Body of pancreas (tissue), 4 donors: ENCODE measurements at regions not wholly inside any gene's neighbourhood (a gene's known extent, or its start where the extent isn't known, plus 50 kb on each side); places are given as distances from the start of the nearest gene placed in this dataset.

ENCODE experiments used
- ATAC-seq: fragments of 150-250 bp; one replicate; pipeline ENCODE4 v1.9.1; 2016
- DNase-seq, 4 donors: peaks; one replicate each; pipeline ENCODE4 v3.0.0-alpha.2; 2019
- H3K27ac ChIP-seq, 4 donors: fragments of 200-600 bp; sonication (generic); 1 replicate in 3 of 4; 2 replicates in 1 of 4; pipeline versions ENCODE4 v1.5.1 to v1.6.1; 2016 to 2019; ENCODE audit warnings: mild to moderate bottlenecking in 1 of 4, mixed read lengths in 1 of 4, moderate library complexity in 1 of 4
- H3K27me3 ChIP-seq, 2 donors: fragments of 200-600 bp; sonication (generic); one replicate each; pipeline ENCODE4 v1.6.0; 2016; ENCODE audit warnings: mild to moderate bottlenecking in 1 of 2
- H3K36me3 ChIP-seq, 2 donors: fragments of 200-600 bp; sonication (generic); replicated peaks in 1 of 2; 2 replicates each; pipeline ENCODE4 v1.5.1; 2016; ENCODE audit warnings: low read depth in 2 of 2; ENCODE audit not compliant: insufficient read depth in 1 of 2
- H3K4me1 ChIP-seq: fragments of 200-600 bp; sonication (generic); one replicate; pipeline ENCODE4 v1.6.0; 2016
- H3K4me3 ChIP-seq, 2 donors: fragments of 200-600 bp; sonication (generic); 1 replicate in 1 of 2; 2 replicates in 1 of 2; pipeline ENCODE4 v1.5.1; 2016 to 2019
- H3K9me3 ChIP-seq, 3 donors: fragments of 200-600 bp; sonication (generic); 1 replicate in 2 of 3; 2 replicates in 1 of 3; pipeline ENCODE4 v1.5.1; 2016
- POLR2A ChIP-seq, 3 donors: fragments of 450-650 bp; IDR thresholded peaks; one replicate each; pipeline ENCODE4 v1.6.1; 2016; ENCODE audit warnings: antibody characterized with exemption in 3 of 3, mild to moderate bottlenecking in 2 of 3
- WGBS, 2 donors: methylation state at CpG; one replicate each; pipeline ENCODE4 v1.1.5; 2017; 5-methylcytosine and 5-hydroxymethylcytosine counted together
- intact Hi-C: fragments of 100-400 bp; cut with DNase I; formaldehyde crosslinking; loops from one replicate; pipeline ENCODE4 v1.15.1; 2023
- TF ChIP-seq, protein P1 (sequence below), 7 experiments: fragments of 450-650 bp in 4 of 7; fragments of 200-600 bp in 3 of 7; sonication (generic) in 3 of 7; IDR thresholded peaks; one replicate each; pipeline ENCODE4 v1.5.1; 2016 to 2019; ENCODE audit warnings: antibody characterized with exemption in 7 of 7

DNA sequence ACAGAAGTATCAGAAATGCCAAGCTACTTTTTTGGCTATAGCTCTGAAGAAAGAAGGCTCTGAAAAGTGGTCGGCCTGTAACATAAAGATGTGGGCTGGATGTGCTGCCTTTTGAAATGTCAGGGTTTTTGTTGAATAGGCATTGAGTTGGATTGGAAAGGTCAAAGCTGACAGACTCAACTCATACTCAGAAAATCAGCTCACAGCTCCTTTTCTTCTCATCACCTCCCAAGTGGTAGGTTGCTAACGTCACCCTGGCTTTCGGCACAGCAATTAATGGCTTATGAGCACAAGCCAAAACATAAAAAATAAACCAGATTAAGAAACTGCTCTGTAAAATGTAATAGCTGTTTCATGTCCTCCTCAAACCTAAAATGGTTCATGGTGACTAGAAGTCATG, 68.3 kb downstream of the KCNF1 start:
- TF ChIP-seq, protein P1, sequence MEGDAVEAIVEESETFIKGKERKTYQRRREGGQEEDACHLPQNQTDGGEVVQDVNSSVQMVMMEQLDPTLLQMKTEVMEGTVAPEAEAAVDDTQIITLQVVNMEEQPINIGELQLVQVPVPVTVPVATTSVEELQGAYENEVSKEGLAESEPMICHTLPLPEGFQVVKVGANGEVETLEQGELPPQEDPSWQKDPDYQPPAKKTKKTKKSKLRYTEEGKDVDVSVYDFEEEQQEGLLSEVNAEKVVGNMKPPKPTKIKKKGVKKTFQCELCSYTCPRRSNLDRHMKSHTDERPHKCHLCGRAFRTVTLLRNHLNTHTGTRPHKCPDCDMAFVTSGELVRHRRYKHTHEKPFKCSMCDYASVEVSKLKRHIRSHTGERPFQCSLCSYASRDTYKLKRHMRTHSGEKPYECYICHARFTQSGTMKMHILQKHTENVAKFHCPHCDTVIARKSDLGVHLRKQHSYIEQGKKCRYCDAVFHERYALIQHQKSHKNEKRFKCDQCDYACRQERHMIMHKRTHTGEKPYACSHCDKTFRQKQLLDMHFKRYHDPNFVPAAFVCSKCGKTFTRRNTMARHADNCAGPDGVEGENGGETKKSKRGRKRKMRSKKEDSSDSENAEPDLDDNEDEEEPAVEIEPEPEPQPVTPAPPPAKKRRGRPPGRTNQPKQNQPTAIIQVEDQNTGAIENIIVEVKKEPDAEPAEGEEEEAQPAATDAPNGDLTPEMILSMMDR (IDR thresholded peaks at IDR 0.05): no peak
- no peak for TF ChIP-seq POLR2A (IDR thresholded peaks at IDR 0.05)
- Histone ChIP-seq H3K4me1 (peaks cover 9% of the 10 kb centered on the region), H3K27me3 (no peaks in the 10 kb centered on the region), H3K27ac (no peak overlapping the region), H3K9me3 (no peaks in the 10 kb centered on the region), H3K4me3 (no peak overlapping the region), H3K36me3 (no peaks in the 10 kb centered on the region)
- intact Hi-C loops: no loop called here
- DNase-seq (no peak), ATAC-seq (no peak)
- WGBS, 2 donors: 79 to 90% methylated on average over 3 of the region's 3 CpGs

DNA sequence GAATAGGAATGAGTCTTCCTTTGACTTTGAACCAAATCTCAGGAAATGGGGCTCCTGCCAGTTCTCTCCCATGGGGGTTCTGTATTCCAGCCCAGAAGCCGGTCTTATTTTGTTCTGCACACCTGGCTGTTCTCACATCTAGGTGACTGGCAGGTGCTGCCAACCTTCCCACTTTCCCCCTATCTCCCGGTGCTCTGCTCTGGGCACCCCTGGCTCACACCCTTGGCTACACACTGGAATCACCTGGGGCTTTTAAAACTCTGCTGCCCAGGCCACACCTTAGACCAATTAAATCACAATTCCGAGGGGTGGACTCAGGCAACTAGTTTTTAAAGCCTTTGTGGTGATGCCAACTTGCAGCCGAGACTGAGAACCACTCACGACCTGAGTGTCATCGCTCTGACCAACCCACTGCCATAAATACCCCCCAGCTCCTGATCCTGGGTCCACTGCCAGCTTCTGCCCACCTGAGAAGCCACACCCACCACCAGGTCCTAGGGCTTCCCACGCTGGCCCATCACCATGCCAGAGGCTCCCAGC, 69.2 kb downstream of the KCNF1 start:
- no peak for TF ChIP-seq POLR2A (IDR thresholded peaks at IDR 0.05)
- TF ChIP-seq, protein P1 (IDR thresholded peaks at IDR 0.05): no peak
- WGBS, 2 donors: 50 to 57% methylated on average over 3 to 7 of the region's 7 CpGs
- H3K36me3 ChIP-seq: no peaks in the 10 kb centered on the region
- peak in 2 of 4 donors; percentile 12 to 59 for DNase-seq
- H3K27me3 ChIP-seq: no peaks in the 10 kb centered on the region
- H3K4me1 ChIP-seq: peaks cover 9% of the 10 kb centered on the region
- H3K9me3 ChIP-seq: no peaks in the 10 kb centered on the region
- ATAC-seq: no peak
- intact Hi-C loops: no loop called here
- H3K4me3 ChIP-seq: no peak overlapping the region
- no peak overlapping the region for H3K27ac ChIP-seq

DNA sequence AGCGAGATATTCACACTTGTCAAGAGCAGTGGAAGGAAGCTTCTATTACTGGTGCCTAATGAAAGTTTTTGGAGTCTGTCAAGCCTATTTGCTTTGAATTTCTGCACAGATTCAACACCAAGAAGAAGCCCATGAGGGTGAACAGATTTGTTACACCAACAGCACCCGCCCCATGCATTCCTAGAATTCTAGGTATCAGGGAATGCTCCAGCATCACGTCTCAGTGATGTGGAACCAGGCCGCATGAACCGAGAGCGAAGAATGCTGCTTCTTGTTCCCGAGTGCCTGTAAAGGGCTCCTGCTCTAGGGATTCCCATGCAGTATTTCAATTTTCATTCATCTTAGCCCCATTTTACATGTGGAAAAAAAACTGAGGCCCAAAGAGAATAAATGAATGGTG, 69.7 kb downstream of the KCNF1 start:
- TF ChIP-seq, protein P1 (IDR thresholded peaks at IDR 0.05): no peak
- no peak for TF ChIP-seq POLR2A (IDR thresholded peaks at IDR 0.05)
- ATAC-seq (no peak), DNase-seq (no peak)
- Histone ChIP-seq H3K36me3 (no peaks in the 10 kb centered on the region), H3K4me3 (no peak overlapping the region), H3K27ac (no peak overlapping the region), H3K9me3 (no peaks in the 10 kb centered on the region), H3K4me1 (peaks cover 9% of the 10 kb centered on the region), H3K27me3 (no peaks in the 10 kb centered on the region)
- intact Hi-C loops: no loop called here
- 90 to 91% methylated on average over 7 of the region's 7 CpGs for WGBS, 2 donors

DNA sequence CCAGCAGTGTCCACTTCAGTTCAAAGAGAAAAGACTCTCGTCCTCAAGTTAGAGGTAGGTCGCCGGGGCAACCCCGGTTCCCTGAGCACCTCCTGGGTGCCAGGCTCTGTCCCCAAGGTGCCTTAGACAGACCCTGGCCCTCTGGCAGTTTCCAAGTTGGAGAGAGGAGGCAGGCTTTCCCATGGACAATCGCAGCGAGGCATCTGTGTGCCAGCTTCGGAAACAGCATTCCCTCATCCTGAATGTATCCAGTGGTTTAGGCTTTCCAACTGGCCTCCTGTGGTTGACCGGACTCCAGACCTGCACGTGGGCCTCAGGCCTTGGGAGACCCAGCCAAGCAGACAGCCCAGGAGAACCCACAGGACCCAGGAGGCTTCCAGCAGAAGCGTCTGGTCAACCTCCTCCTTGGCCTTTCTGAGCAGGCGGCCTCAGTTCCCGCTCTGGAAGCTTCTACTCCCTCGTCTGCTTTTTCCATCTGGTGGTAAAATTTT, 70.3 kb downstream of the KCNF1 start:
- Histone ChIP-seq H3K27ac (no peak overlapping the region), H3K9me3 (no peaks in the 10 kb centered on the region), H3K4me3 (no peak overlapping the region), H3K36me3 (no peaks in the 10 kb centered on the region), H3K27me3 (no peaks in the 10 kb centered on the region), H3K4me1 (peaks cover 9% of the 10 kb centered on the region)
- ATAC-seq: peak; percentile 37
- DNase-seq: peak in 1 of 4 donors; percentile 32
- TF ChIP-seq, protein P1 (IDR thresholded peaks at IDR 0.05): no peak
- no peak for TF ChIP-seq POLR2A (IDR thresholded peaks at IDR 0.05)
- 86 to 90% methylated on average over 13 of the region's 13 CpGs for WGBS, 2 donors
- intact Hi-C loops: no loop called here
